AG08396 (cell line): ENCODE measurements at regions not wholly inside any gene's neighbourhood (a gene's known extent, or its start where the extent isn't known, plus 50 kb on each side); places are given as distances from the start of the nearest gene placed in this dataset.

Experiments
- DNase-seq: peaks from one replicate; pipeline ENCODE4 v3.0.0; 2012; ENCODE audit warnings: low spot score, mixed read lengths

GRCh38 chrX:43018031-43018430, 240.1 kb upstream of the PPP1R2C start:
- no peak for DNase-seq

GRCh38 chrX:43019021-43019420, 241.1 kb upstream of the PPP1R2C start:
- no peak for DNase-seq

- no peak for DNase-seq
Observed at GRCh38 chrX:43025806-43026315, 247.9 kb upstream of the PPP1R2C start.

GRCh38 chrX:43064096-43064495, 286.1 kb upstream of the PPP1R2C start:
- DNase-seq: no peak

GRCh38 chrX:43065978-43066377, 288.0 kb upstream of the PPP1R2C start:
- DNase-seq: no peak

GRCh38 chrX:43068639-43069038, 290.7 kb upstream of the PPP1R2C start:
- no peak for DNase-seq

- DNase-seq: no peak
Observed at GRCh38 chrX:43083016-43083415, 305.1 kb upstream of the PPP1R2C start.

- DNase-seq: no peak
Observed at GRCh38 chrX:43087830-43088229, 309.9 kb upstream of the PPP1R2C start.

- DNase-seq: no peak
Observed at GRCh38 chrX:43096830-43097229, 318.9 kb upstream of the PPP1R2C start.

GRCh38 chrX:43106009-43106408, 328.0 kb upstream of the PPP1R2C start:
- no peak for DNase-seq

- DNase-seq: no peak
Observed at GRCh38 chrX:43108828-43109227, 330.9 kb upstream of the PPP1R2C start.

- DNase-seq: no peak
Observed at GRCh38 chrX:43121637-43122036, 343.7 kb upstream of the PPP1R2C start.

- no peak for DNase-seq
Observed at GRCh38 chrX:43139645-43140044, 361.7 kb upstream of the PPP1R2C start.

GRCh38 chrX:43140582-43140981, 362.6 kb upstream of the PPP1R2C start:
- no peak for DNase-seq

- no peak for DNase-seq
Observed at GRCh38 chrX:43141885-43142284, 363.9 kb upstream of the PPP1R2C start.

GRCh38 chrX:43148305-43148704, 370.3 kb upstream of the PPP1R2C start:
- no peak for DNase-seq

- no peak for DNase-seq
Observed at GRCh38 chrX:43165343-43165920, 387.5 kb upstream of the PPP1R2C start.

GRCh38 chrX:43166874-43167273, 388.9 kb upstream of the PPP1R2C start:
- no peak for DNase-seq

GRCh38 chrX:43175434-43175833, 397.5 kb upstream of the PPP1R2C start:
- no peak for DNase-seq

GRCh38 chrX:43176686-43177085, 398.7 kb upstream of the PPP1R2C start:
- DNase-seq: no peak

- no peak for DNase-seq
Observed at GRCh38 chrX:43188296-43188695, 410.3 kb upstream of the PPP1R2C start.

- DNase-seq: no peak
Observed at GRCh38 chrX:43211570-43211969, 433.6 kb upstream of the PPP1R2C start.

GRCh38 chrX:43218198-43218597, 437.9 kb upstream of the MAOA start:
- DNase-seq: no peak

GRCh38 chrX:43224496-43224895, 431.6 kb upstream of the MAOA start:
- DNase-seq: no peak
